SK-N-SH treated with all-trans-retinoic acid at 6 μM for 48 hours (cell line): ENCODE measurements at regions not wholly inside any gene's neighbourhood (a gene's known extent, or its start where the extent isn't known, plus 50 kb on each side); places are given as distances from the start of the nearest gene placed in this dataset.
A peak's percentile ranks its signal among the peaks of the same experiment; 100 is the strongest.

Experiments used
- ATAC-seq: fragments of 200-7000 bp; cut with Tn5 transposase; 3 replicates; pipeline ENCODE4 v1.9.1; 2020; ENCODE audit warnings: mild to moderate bottlenecking, moderate library complexity
- ARNTL ChIP-seq: fragments of 450-650 bp; formaldehyde crosslinking; IDR thresholded peaks from 2 replicates; pipeline ENCODE4 v1.5.0; 2020; ENCODE audit warnings: low read depth, mild to moderate bottlenecking, moderate library complexity, borderline replicate concordance
- CSDC2 ChIP-seq: fragments of 250-450 bp; sonication (Bioruptor Pico); IDR thresholded peaks from 2 replicates; pipeline ENCODE4 v1.5.0; 2020; ENCODE audit warnings: mild to moderate bottlenecking, moderate library complexity
- ESRRG ChIP-seq: fragments of 250-450 bp; sonication (Bioruptor Pico); IDR thresholded peaks from 2 replicates; pipeline ENCODE4 v1.6.1; 2021; ENCODE audit warnings: mild to moderate bottlenecking
- GLIS3 ChIP-seq: fragments of 250-450 bp; sonication (Bioruptor Pico); IDR thresholded peaks from 2 replicates; pipeline ENCODE4 v1.5.0; 2020; ENCODE audit warnings: mild to moderate bottlenecking, moderate library complexity
- ISL1 ChIP-seq: fragments of 250-450 bp; sonication (Bioruptor Pico); IDR thresholded peaks from 2 replicates; pipeline ENCODE4 v2.1.2; 2022; ENCODE audit warnings: mild to moderate bottlenecking, moderate library complexity
- OSR1 ChIP-seq: fragments of 250-450 bp; sonication (Bioruptor Pico); IDR thresholded peaks from 2 replicates; pipeline ENCODE4 v1.8.0; 2022; ENCODE audit warnings: moderate library complexity, mild to moderate bottlenecking, inconsistent platforms
- POU6F1 ChIP-seq: fragments of 250-450 bp; sonication (Bioruptor Pico); IDR thresholded peaks from 2 replicates; pipeline ENCODE4 v1.8.0; 2021; ENCODE audit warnings: low read depth, mild to moderate bottlenecking, moderate library complexity, borderline replicate concordance
- PPARA ChIP-seq: fragments of 250-450 bp; sonication (Bioruptor Pico); IDR thresholded peaks from 2 replicates; pipeline ENCODE4 v1.5.0; 2020; ENCODE audit warnings: mild to moderate bottlenecking, borderline replicate concordance
- RARB ChIP-seq: fragments of 250-450 bp; sonication (Bioruptor Pico); IDR thresholded peaks from 2 replicates; pipeline ENCODE4 v1.8.0; 2021; ENCODE audit warnings: mild to moderate bottlenecking, moderate library complexity
- SNAI2 ChIP-seq: fragments of 250-450 bp; sonication (Bioruptor Pico); IDR thresholded peaks from 2 replicates; pipeline ENCODE4 v1.5.0; 2020; ENCODE audit warnings: mild to moderate bottlenecking, moderate library complexity
- TCF4 ChIP-seq: fragments of 250-450 bp; sonication (Bioruptor Pico); IDR thresholded peaks from 2 replicates; pipeline ENCODE4 v1.8.0; 2021; ENCODE audit warnings: mild to moderate bottlenecking, moderate library complexity, borderline replicate concordance
- TOX ChIP-seq: fragments of 250-450 bp; sonication (Bioruptor Pico); IDR thresholded peaks from 2 replicates; pipeline ENCODE4 v1.8.0; 2021; ENCODE audit warnings: mild to moderate bottlenecking, moderate library complexity, borderline replicate concordance
- TSHZ2 ChIP-seq: fragments of 250-450 bp; sonication (Bioruptor Pico); IDR thresholded peaks from 2 replicates; pipeline ENCODE4 v1.5.0; 2020; ENCODE audit warnings: mild to moderate bottlenecking, moderate library complexity
- ZC3H10 ChIP-seq: fragments of 250-450 bp; sonication (Bioruptor Pico); IDR thresholded peaks from 2 replicates; pipeline ENCODE4 v1.5.1; 2021; ENCODE audit warnings: mild to moderate bottlenecking, moderate library complexity
- ZFP3 ChIP-seq: fragments of 250-450 bp; sonication (Bioruptor Pico); IDR thresholded peaks from 2 replicates; pipeline ENCODE4 v1.5.0; 2020; ENCODE audit warnings: mild to moderate bottlenecking, moderate library complexity
- ZFP30 ChIP-seq: fragments of 450-650 bp; formaldehyde crosslinking; IDR thresholded peaks from 2 replicates; pipeline ENCODE4 v1.5.0; 2022; ENCODE audit warnings: mild to moderate bottlenecking, moderate library complexity
- ZNF565 ChIP-seq: fragments of 450-650 bp; formaldehyde crosslinking; conservative IDR thresholded peaks from 2 replicates; pipeline ENCODE4 v1.5.0; 2020; ENCODE audit warnings: low read depth, mild to moderate bottlenecking, moderate library complexity
- ZNF70 ChIP-seq: fragments of 450-650 bp; formaldehyde crosslinking; IDR thresholded peaks from 2 replicates; pipeline ENCODE4 v1.5.0; 2020; ENCODE audit warnings: mild to moderate bottlenecking, moderate library complexity
- TF ChIP-seq, protein P1 (sequence below): fragments of 250-450 bp; sonication (Bioruptor Pico); IDR thresholded peaks from 2 replicates; pipeline ENCODE4 v1.5.1; 2021; ENCODE audit warnings: mild to moderate bottlenecking, moderate library complexity
- TF ChIP-seq, protein P2 (sequence below): fragments of 250-450 bp; sonication (Bioruptor Pico); IDR thresholded peaks from 2 replicates; pipeline ENCODE4 v1.8.0; 2020; ENCODE audit warnings: mild to moderate bottlenecking, moderate library complexity, borderline replicate concordance
- TF ChIP-seq, protein P3 (sequence below): fragments of 250-450 bp; sonication (Bioruptor Pico); IDR thresholded peaks from 2 replicates; pipeline ENCODE4 v1.5.1; 2020; ENCODE audit warnings: low read depth, mild to moderate bottlenecking, moderate library complexity

- ATAC-seq: no peak; the same call in 2 of the 3 replicates
- no peak for TF ChIP-seq ZFP3
- no peak for TF ChIP-seq ZNF565 (CRISPR knock-in tag)
- no peak for TF ChIP-seq ZNF70
- TF ChIP-seq SNAI2 (CRISPR knock-in tag): no peak
Measured at GRCh38 chr12:74292351-74293194, 245.1 kb upstream of the ATXN7L3B start.

GRCh38 chr12:74293689-74294131 lies 243.9 kb upstream of the ATXN7L3B start:
- TF ChIP-seq ISL1: no peak
- TF ChIP-seq ESRRG (CRISPR knock-in tag): no peak
- TF ChIP-seq, protein P1, sequence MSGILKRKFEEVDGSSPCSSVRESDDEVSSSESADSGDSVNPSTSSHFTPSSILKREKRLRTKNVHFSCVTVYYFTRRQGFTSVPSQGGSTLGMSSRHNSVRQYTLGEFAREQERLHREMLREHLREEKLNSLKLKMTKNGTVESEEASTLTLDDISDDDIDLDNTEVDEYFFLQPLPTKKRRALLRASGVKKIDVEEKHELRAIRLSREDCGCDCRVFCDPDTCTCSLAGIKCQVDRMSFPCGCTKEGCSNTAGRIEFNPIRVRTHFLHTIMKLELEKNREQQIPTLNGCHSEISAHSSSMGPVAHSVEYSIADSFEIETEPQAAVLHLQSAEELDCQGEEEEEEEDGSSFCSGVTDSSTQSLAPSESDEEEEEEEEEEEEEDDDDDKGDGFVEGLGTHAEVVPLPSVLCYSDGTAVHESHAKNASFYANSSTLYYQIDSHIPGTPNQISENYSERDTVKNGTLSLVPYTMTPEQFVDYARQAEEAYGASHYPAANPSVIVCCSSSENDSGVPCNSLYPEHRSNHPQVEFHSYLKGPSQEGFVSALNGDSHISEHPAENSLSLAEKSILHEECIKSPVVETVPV: no peak
- TF ChIP-seq RARB (CRISPR knock-in tag): no peak
- no peak for TF ChIP-seq ZC3H10
- no peak for ATAC-seq

GRCh38 chr12:74317078-74317601 lies 220.5 kb upstream of the ATXN7L3B start:
- TF ChIP-seq PPARA (CRISPR knock-in tag) (no peak), ZNF565 (CRISPR knock-in tag) (no peak), CSDC2 (CRISPR knock-in tag) (no peak), OSR1 (CRISPR knock-in tag) (no peak), ARNTL (CRISPR knock-in tag) (no peak), ZNF70 (no peak), ZFP3 (no peak), GLIS3 (no peak), ESRRG (CRISPR knock-in tag) (no peak), TOX (no peak), ZFP30 (CRISPR knock-in tag) (no peak), TCF4 (CRISPR knock-in tag) (no peak), RARB (CRISPR knock-in tag) (no peak), TSHZ2 (no peak), POU6F1 (CRISPR knock-in tag) (no peak), SNAI2 (CRISPR knock-in tag) (no peak), ZC3H10 (no peak)
- TF ChIP-seq, protein P2, sequence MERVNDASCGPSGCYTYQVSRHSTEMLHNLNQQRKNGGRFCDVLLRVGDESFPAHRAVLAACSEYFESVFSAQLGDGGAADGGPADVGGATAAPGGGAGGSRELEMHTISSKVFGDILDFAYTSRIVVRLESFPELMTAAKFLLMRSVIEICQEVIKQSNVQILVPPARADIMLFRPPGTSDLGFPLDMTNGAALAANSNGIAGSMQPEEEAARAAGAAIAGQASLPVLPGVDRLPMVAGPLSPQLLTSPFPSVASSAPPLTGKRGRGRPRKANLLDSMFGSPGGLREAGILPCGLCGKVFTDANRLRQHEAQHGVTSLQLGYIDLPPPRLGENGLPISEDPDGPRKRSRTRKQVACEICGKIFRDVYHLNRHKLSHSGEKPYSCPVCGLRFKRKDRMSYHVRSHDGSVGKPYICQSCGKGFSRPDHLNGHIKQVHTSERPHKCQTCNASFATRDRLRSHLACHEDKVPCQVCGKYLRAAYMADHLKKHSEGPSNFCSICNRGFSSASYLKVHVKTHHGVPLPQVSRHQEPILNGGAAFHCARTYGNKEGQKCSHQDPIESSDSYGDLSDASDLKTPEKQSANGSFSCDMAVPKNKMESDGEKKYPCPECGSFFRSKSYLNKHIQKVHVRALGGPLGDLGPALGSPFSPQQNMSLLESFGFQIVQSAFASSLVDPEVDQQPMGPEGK (CRISPR knock-in tag): no peak
- TF ChIP-seq, protein P3, sequence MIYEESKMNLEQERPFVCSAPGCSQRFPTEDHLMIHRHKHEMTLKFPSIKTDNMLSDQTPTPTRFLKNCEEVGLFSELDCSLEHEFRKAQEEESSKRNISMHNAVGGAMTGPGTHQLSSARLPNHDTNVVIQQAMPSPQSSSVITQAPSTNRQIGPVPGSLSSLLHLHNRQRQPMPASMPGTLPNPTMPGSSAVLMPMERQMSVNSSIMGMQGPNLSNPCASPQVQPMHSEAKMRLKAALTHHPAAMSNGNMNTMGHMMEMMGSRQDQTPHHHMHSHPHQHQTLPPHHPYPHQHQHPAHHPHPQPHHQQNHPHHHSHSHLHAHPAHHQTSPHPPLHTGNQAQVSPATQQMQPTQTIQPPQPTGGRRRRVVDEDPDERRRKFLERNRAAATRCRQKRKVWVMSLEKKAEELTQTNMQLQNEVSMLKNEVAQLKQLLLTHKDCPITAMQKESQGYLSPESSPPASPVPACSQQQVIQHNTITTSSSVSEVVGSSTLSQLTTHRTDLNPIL (CRISPR knock-in tag): no peak
- ATAC-seq: peak; percentile 78
